H1 (cell line): ENCODE measurements at regions not wholly inside any gene's neighbourhood (a gene's known extent, or its start where the extent isn't known, plus 50 kb on each side); places are given as distances from the start of the nearest gene placed in this dataset.

ENCODE experiments used
- CBX5 ChIP-seq: fragments of 300-800, 300-1000 bp; sonication (generic); IDR thresholded peaks from 2 replicates; pipeline ENCODE4 v1.7.1; 2016; ENCODE audit warnings: antibody characterized with exemption, low read length, low read depth
- JUN ChIP-seq: IDR thresholded peaks from 2 replicates; pipeline ENCODE4 v1.6.1; 2011; ENCODE audit warnings: low read depth, mild to moderate bottlenecking, improper control_type of control experiment, low read length
- POU5F1 ChIP-seq: IDR thresholded peaks from 2 replicates; pipeline ENCODE4 v1.6.1; 2011; ENCODE audit warnings: low read depth, mild to moderate bottlenecking, low read length, moderate library complexity
- RNF2 ChIP-seq: fragments of 200-900, 300-1000 bp; sonication (generic); IDR thresholded peaks from 2 replicates; pipeline ENCODE4 v1.7.1; 2016; ENCODE audit warnings: borderline replicate concordance, low read depth, mild to moderate bottlenecking, antibody characterized with exemption, low read length; ENCODE audit not compliant: poor library complexity, severe bottlenecking; ENCODE audit errors: missing control alignments

DNA sequence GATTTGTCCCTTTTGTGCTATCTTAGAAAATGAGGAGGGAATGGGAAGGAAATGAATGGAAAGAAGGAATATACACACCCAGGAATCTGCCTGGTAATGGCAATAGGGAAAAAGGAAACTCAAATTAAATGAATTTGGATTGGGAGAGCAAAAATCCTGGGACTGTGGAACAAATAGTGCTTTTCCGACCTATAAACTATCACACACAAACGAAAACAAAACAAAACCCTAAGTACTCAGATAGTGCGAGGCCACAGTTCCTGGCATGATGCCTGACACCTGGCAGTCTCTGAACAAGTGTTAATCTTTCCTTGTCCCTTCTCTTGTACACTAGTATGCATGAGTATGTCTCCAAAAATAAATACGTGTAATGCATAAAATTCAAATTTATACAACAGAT, 319.8 kb upstream of the SPAG17 start (continued):
- no peak for TF ChIP-seq POU5F1
- TF ChIP-seq RNF2, result no peak
- TF ChIP-seq CBX5, result no peak
- TF ChIP-seq JUN, result no peak
